ENCODE measurements at regions not wholly inside any gene's neighbourhood (a gene's known extent, or its start where the extent isn't known, plus 50 kb on each side); places are given as distances from the start of the nearest gene placed in this dataset.
A peak's percentile ranks its signal among the peaks of the same experiment; 100 is the strongest.

DNA sequence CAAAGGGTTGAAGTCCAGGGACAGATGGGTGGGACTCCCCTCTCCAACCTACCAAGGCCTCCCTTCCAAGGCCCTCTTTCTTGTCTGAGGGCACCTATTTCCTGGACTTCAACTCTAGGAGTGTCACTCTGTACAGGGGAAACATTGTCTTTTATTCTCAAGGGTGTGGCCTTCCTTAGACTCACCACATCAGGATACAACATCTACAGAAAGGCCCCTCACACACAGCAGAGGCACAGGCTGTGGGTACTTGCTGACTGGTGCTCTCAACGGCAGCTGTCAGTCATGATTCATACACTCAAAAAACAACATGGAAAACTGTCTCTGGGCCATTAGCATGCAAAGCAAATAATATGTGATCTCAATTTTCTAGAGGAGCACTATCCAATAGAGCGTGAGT, 78.0 kb downstream of the RCN1 start (continued):
- TF ChIP-seq ETS2 (tag; IDR thresholded peaks at IDR 0.05; ENCODE audit: borderline replicate concordance, poor library complexity, severe bottlenecking) = no peak
- TF ChIP-seq, protein P1, sequence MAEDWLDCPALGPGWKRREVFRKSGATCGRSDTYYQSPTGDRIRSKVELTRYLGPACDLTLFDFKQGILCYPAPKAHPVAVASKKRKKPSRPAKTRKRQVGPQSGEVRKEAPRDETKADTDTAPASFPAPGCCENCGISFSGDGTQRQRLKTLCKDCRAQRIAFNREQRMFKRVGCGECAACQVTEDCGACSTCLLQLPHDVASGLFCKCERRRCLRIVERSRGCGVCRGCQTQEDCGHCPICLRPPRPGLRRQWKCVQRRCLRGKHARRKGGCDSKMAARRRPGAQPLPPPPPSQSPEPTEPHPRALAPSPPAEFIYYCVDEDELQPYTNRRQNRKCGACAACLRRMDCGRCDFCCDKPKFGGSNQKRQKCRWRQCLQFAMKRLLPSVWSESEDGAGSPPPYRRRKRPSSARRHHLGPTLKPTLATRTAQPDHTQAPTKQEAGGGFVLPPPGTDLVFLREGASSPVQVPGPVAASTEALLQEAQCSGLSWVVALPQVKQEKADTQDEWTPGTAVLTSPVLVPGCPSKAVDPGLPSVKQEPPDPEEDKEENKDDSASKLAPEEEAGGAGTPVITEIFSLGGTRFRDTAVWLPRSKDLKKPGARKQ (CRISPR knock-in tag; IDR thresholded peaks at IDR 0.05) = no peak

DNA sequence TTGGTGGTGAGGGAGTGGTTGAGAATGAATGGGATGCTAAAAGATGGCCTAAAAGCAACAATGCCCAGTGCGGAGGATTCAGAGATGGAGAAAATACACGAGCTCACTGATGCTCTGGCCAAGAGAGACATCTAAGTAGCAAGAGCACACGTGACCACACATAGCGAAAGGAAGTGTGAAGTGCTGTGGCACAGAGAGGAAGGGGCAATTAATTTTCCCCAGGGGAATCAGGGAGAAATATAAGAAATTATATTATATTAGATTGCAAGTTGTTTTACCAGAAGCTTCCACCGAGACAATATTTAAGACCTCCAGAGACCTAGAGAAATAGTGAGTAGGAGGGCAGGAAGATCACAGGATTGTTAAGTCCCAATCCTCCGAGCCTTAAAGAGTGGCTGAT, 80.6 kb downstream of the RCN1 start:
- peaks cover 2 to 16% of the 10 kb centered on the region in 2 experiments; a peak in 4 of 5 replicates for H3K27me3 ChIP-seq (ENCODE audit: control insufficient read depth in 2 of 2, insufficient read depth in 2 of 2, low read length in 2 of 2)
- H3K9me3 ChIP-seq (replicated peaks; ENCODE audit: control insufficient read depth, insufficient read depth, low read depth, low read length) = no peaks in the 10 kb centered on the region
- no peak for DNase-seq (ENCODE audit: extremely low read depth in 1 of 4, low spot score in 3 of 4)
- no peak overlapping the region for H3K9ac ChIP-seq (ENCODE audit: insufficient read depth in 1 of 2, low read depth in 2 of 2, low read length in 2 of 2)
- no TSS peak for BruUV-seq (replicated peaks)
- H2AFZ ChIP-seq (ENCODE audit: low read depth, low read length) = no peak overlapping the region
- H3K4me2 ChIP-seq (ENCODE audit: insufficient read depth, low read length) = no peak overlapping the region
- H3K9me1 ChIP-seq (ENCODE audit: control insufficient read depth, insufficient read depth, low read length) = no peaks in the 10 kb centered on the region
- intact Hi-C loops (cut with micrococcal nuclease) (loop anchor here (10.0 kb wide), 2 partner anchors 527 to 687 kb away; no protein-coding TSS in a partner anchor), in situ Hi-C loops (cut with MboI) (loop anchor here (5.0 to 25.0 kb wide), 2 partner anchors 119 to 934 kb away; no protein-coding TSS in a partner anchor)
- 0 out of 2 replicates have a peak, but pooled peaks cover 4% of the 10 kb centered on the region for H4K20me1 ChIP-seq (replicated peaks; ENCODE audit: control insufficient read depth, insufficient read depth, low read length)
- ChIA-PET CTCF (ENCODE audit: low intra/inter-chr PET ratio) (interaction anchor here (6.1 kb wide), 1 partner anchor 119 kb away, joined by 33 read pairs; no protein-coding TSS in a partner anchor), POLR2A (interaction anchor here (0.5 kb wide), 1 partner anchor 162 kb away, joined by 3 read pairs; no protein-coding TSS in a partner anchor)
- no peaks in the 10 kb centered on the region for H3K79me2 ChIP-seq (ENCODE audit: control insufficient read depth, insufficient read depth, low read length)
- no peaks in the 10 kb centered on the region for H3K4me1 ChIP-seq (replicated peaks in 1 of 2; ENCODE audit: control insufficient read depth in 2 of 2, insufficient read depth in 2 of 2, low read length in 2 of 2)
- TF ChIP-seq, protein P2, sequence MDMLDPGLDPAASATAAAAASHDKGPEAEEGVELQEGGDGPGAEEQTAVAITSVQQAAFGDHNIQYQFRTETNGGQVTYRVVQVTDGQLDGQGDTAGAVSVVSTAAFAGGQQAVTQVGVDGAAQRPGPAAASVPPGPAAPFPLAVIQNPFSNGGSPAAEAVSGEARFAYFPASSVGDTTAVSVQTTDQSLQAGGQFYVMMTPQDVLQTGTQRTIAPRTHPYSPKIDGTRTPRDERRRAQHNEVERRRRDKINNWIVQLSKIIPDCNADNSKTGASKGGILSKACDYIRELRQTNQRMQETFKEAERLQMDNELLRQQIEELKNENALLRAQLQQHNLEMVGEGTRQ (CRISPR knock-in tag; IDR thresholded peaks at IDR 0.05) = peak; percentile 58
- TF ChIP-seq ZNF717 (CRISPR knock-in tag; IDR thresholded peaks at IDR 0.05) = no peak
- no peaks in the 10 kb centered on the region for H3K36me3 ChIP-seq (ENCODE audit: control insufficient read depth, insufficient read depth, low read length)
- no peak for FAIRE-seq
- no peak overlapping the region for H3K4me3 ChIP-seq
- 0% methylated on average over 6 of the region's 6 CpGs for WGBS (ENCODE audit: insufficient coverage, low coverage, missing lambda C conversion rate)
- H3K27ac ChIP-seq (ENCODE audit: extremely low read depth, low read depth, low read length) = no peak overlapping the region
- ATAC-seq = no peak

Data from K562 (cell line).